M059J (cell line): ENCODE measurements at regions not wholly inside any gene's neighbourhood (a gene's known extent, or its start where the extent isn't known, plus 50 kb on each side); places are given as distances from the start of the nearest gene placed in this dataset.
"Not testable (repeated sequence)": the region's sequence is repeated elsewhere in the genome, so short reads cannot be mapped to it uniquely, and the experiment has no call there.

Source experiments
- DNase-seq: peaks from one replicate; pipeline ENCODE4 v3.0.0-alpha.2; 2012; ENCODE audit warnings: low read depth

GRCh38 chr10:8280946-8281345, 226.5 kb downstream of the GATA3 start:
- DNase-seq, result no peak

- no peak for DNase-seq
Measured at GRCh38 chr10:8282340-8282739, 227.9 kb downstream of the GATA3 start.

GRCh38 chr10:8283166-8283905, 228.8 kb downstream of the GATA3 start:
- no peak for DNase-seq

GRCh38 chr10:8283986-8284385, 229.5 kb downstream of the GATA3 start:
- DNase-seq, result peak; percentile 38

- not testable (repeated sequence) for DNase-seq
Measured at GRCh38 chr10:8285970-8286369, 231.5 kb downstream of the GATA3 start.

GRCh38 chr10:8288600-8288999, 234.1 kb downstream of the GATA3 start:
- DNase-seq, result no peak

GRCh38 chr10:8289186-8289924, 234.9 kb downstream of the GATA3 start:
- DNase-seq, result no peak

- no peak for DNase-seq
Measured at GRCh38 chr10:8294779-8295178, 240.3 kb downstream of the GATA3 start.

GRCh38 chr10:8295311-8295710, 240.8 kb downstream of the GATA3 start:
- no peak for DNase-seq

GRCh38 chr10:8296090-8296733, 241.7 kb downstream of the GATA3 start:
- no peak for DNase-seq

- no peak for DNase-seq
Measured at GRCh38 chr10:8296734-8297101, 242.2 kb downstream of the GATA3 start.

GRCh38 chr10:8297107-8297506, 242.6 kb downstream of the GATA3 start:
- no peak for DNase-seq

GRCh38 chr10:8297959-8298358, 243.5 kb downstream of the GATA3 start:
- DNase-seq, result no peak

- DNase-seq, result no peak
Measured at GRCh38 chr10:8298896-8299570, 244.5 kb downstream of the GATA3 start.

- no peak for DNase-seq
Measured at GRCh38 chr10:8300925-8301324, 246.4 kb downstream of the GATA3 start.

- DNase-seq, result no peak
Measured at GRCh38 chr10:8301333-8301732, 246.8 kb downstream of the GATA3 start.

GRCh38 chr10:8301831-8302230, 247.3 kb downstream of the GATA3 start:
- no peak for DNase-seq

GRCh38 chr10:8302565-8302964, 248.1 kb downstream of the GATA3 start:
- DNase-seq, result no peak

GRCh38 chr10:8304861-8305260, 250.4 kb downstream of the GATA3 start:
- no peak for DNase-seq

- DNase-seq, result peak; percentile 59
Measured at GRCh38 chr10:8305876-8306652, 251.6 kb downstream of the GATA3 start.

GRCh38 chr10:8306685-8307364, 252.3 kb downstream of the GATA3 start:
- peak; percentile 69 for DNase-seq
